CD4-positive, CD25-positive, alpha-beta regulatory T cell (primary cell): ENCODE measurements at regions not wholly inside any gene's neighbourhood (a gene's known extent, or its start where the extent isn't known, plus 50 kb on each side); places are given as distances from the start of the nearest gene placed in this dataset.
"Not testable (repeated sequence)": the region's sequence is repeated elsewhere in the genome, so short reads cannot be mapped to it uniquely, and the experiment has no call there.

ENCODE experiments used
- ATAC-seq, 2 donors: fragments of 150-1000 bp; cut with Tn5 transposase; one replicate each; pipeline ENCODE4 v1.10.0; 2021; ENCODE audit warnings: low read depth in 2 of 2, moderate number of reproducible peaks in 2 of 2, moderate library complexity in 1 of 2
- DNase-seq, 3 donors: peaks; one replicate each; pipeline versions ENCODE4 v3.0.0 to v3.0.0-alpha.2; 2012 to 2022; ENCODE audit warnings: mixed read lengths in 1 of 3
- H3K27ac ChIP-seq: one replicate; pipeline ENCODE4 v1.7.0; 2013; ENCODE audit warnings: mild to moderate bottlenecking, low read length; ENCODE audit not compliant: insufficient read depth, poor library complexity, severe bottlenecking
- H3K27me3 ChIP-seq: one replicate; pipeline ENCODE4 v1.7.0; 2013; ENCODE audit warnings: low read length; ENCODE audit not compliant: control insufficient read depth, insufficient read depth
- H3K36me3 ChIP-seq: one replicate; pipeline ENCODE4 v1.7.0; 2013; ENCODE audit warnings: mild to moderate bottlenecking, low read length, moderate library complexity; ENCODE audit not compliant: control insufficient read depth, insufficient read depth
- H3K4me1 ChIP-seq: 2 replicates; pipeline ENCODE4 v1.7.0; 2013; ENCODE audit warnings: mild to moderate bottlenecking, low read length; ENCODE audit not compliant: insufficient read depth, control insufficient read depth, poor library complexity, severe bottlenecking
- H3K4me3 ChIP-seq: one replicate; pipeline ENCODE4 v1.7.0; 2013; ENCODE audit warnings: low read depth, mild to moderate bottlenecking, low read length, moderate library complexity
- H3K9me3 ChIP-seq, 2 experiments: 1 replicate in 1 of 2; 2 replicates in 1 of 2; pipeline ENCODE4 v1.7.0; 2013; ENCODE audit warnings: low read length in 2 of 2, mild to moderate bottlenecking in 1 of 2, moderate library complexity in 1 of 2; ENCODE audit not compliant: control insufficient read depth in 2 of 2
- H3K27ac Mint-ChIP-seq, 3 donors: one replicate each; pipeline ENCODE4 v1.8.0; 2020 to 2022; ENCODE audit warnings: mild to moderate bottlenecking in 3 of 3, mixed read lengths in 3 of 3, moderate library complexity in 2 of 3
- H3K27me3 Mint-ChIP-seq: one replicate; pipeline ENCODE4 v1.8.0; 2022; ENCODE audit warnings: mild to moderate bottlenecking, mixed read lengths
- H3K36me3 Mint-ChIP-seq: one replicate; pipeline ENCODE4 v1.8.0; 2020; ENCODE audit warnings: mixed read lengths
- H3K4me1 Mint-ChIP-seq, 4 donors: one replicate each; pipeline ENCODE4 v1.8.0; 2020 to 2022; ENCODE audit warnings: mixed read lengths in 4 of 4, mild to moderate bottlenecking in 1 of 4
- H3K4me3 Mint-ChIP-seq, 4 donors: one replicate each; pipeline ENCODE4 v1.8.0; 2020 to 2022; ENCODE audit warnings: mild to moderate bottlenecking in 4 of 4, mixed read lengths in 4 of 4, moderate library complexity in 3 of 4
- H3K9me3 Mint-ChIP-seq, 7 donors: one replicate each; pipeline ENCODE4 v1.8.0; 2020 to 2022; ENCODE audit warnings: mixed read lengths in 7 of 7, mild to moderate bottlenecking in 3 of 7, moderate library complexity in 2 of 7

- not testable (repeated sequence) for H3K27ac ChIP-seq, H3K36me3 Mint-ChIP-seq, H3K9me3 Mint-ChIP-seq, DNase-seq, H3K9me3 ChIP-seq, H3K4me3 Mint-ChIP-seq, H3K27ac Mint-ChIP-seq, H3K36me3 ChIP-seq, H3K4me1 Mint-ChIP-seq, H3K4me3 ChIP-seq, H3K27me3 ChIP-seq, ATAC-seq, H3K4me1 ChIP-seq, H3K27me3 Mint-ChIP-seq
These were observed 4025.0 kb upstream of the TPTE start for GRCh38 chr21:6496356-6496755.

DNA sequence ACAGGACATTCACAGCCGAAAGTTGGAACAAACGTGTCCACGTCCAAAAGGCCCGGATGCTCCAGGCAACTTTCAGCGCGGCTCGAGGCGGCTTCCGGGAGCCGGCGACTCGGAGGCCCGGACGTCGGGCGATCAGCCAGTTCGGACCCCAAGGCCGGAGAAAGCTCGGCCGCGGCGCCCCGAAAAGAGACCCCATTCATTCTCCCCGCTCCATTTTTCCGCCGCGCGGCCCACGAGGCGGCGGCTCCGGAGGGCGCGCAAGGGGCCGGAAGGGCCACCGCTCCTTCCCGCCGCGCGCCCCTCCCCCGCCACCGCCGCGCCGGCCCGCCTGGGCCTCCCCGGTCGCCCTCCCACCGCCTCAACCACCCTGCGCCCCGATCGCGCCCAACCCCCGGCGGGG lies 4022.7 kb upstream of the TPTE start:
- not testable (repeated sequence) for H3K36me3 Mint-ChIP-seq, H3K27ac Mint-ChIP-seq

GRCh38 chr21:6499128-6499826 lies 4022.1 kb upstream of the TPTE start:
- not testable (repeated sequence) for H3K9me3 Mint-ChIP-seq, H3K36me3 ChIP-seq, H3K4me1 Mint-ChIP-seq, H3K4me3 Mint-ChIP-seq, H3K27me3 ChIP-seq, H3K27me3 Mint-ChIP-seq, H3K4me1 ChIP-seq, H3K27ac Mint-ChIP-seq, H3K4me3 ChIP-seq, H3K36me3 Mint-ChIP-seq, H3K9me3 ChIP-seq, H3K27ac ChIP-seq
- DNase-seq (peak in 2 of 3 donors; percentile 58 to 78), ATAC-seq (peak; percentile 88 to 92)

More for the DNA sequence above, 4022.7 kb upstream of the TPTE start:
- peak in 1 of 2 donors; percentile 3 for ATAC-seq
- not testable (repeated sequence) for H3K4me1 ChIP-seq, H3K36me3 ChIP-seq, H3K9me3 Mint-ChIP-seq, H3K27me3 ChIP-seq, H3K4me1 Mint-ChIP-seq, H3K4me3 ChIP-seq, H3K27me3 Mint-ChIP-seq, H3K9me3 ChIP-seq
- H3K4me3 Mint-ChIP-seq = peak overlapping the region in 2 of 4 donors; percentile 33 to 35
- DNase-seq = peak in 2 of 3 donors; percentile 4 to 6
- H3K27ac ChIP-seq = peak overlapping the region; percentile 57

DNA sequence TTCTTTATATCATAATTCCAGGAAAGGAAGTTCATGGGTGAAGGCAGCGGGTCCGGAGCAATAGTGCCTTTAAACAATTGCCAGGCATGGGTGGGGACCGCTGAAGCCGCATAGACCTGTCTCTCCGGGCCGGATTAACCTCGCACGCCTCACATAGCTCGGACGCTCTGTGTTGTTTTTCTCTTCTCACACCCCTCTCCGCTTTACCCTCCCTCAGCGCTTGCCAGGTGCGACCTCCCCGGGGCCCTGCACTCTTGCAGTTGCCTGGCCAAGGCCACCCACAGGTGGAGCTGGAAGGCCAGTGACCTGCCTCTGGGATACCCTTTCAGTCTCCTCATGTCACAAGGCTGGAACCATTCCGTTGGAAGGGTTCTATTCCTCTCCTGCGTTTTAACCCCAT lies 4021.5 kb upstream of the TPTE start:
- not testable (repeated sequence) for H3K4me1 ChIP-seq, H3K4me1 Mint-ChIP-seq, DNase-seq, H3K27me3 ChIP-seq, H3K36me3 Mint-ChIP-seq, H3K9me3 Mint-ChIP-seq, ATAC-seq, H3K4me3 Mint-ChIP-seq, H3K27ac Mint-ChIP-seq, H3K27ac ChIP-seq, H3K36me3 ChIP-seq, H3K27me3 Mint-ChIP-seq, H3K9me3 ChIP-seq, H3K4me3 ChIP-seq

GRCh38 chr21:6500681-6501080 lies 4020.7 kb upstream of the TPTE start:
- not testable (repeated sequence) for H3K36me3 ChIP-seq, H3K27me3 ChIP-seq, H3K27ac ChIP-seq, H3K9me3 Mint-ChIP-seq, H3K4me3 Mint-ChIP-seq, H3K4me3 ChIP-seq, H3K4me1 ChIP-seq, H3K27ac Mint-ChIP-seq, H3K36me3 Mint-ChIP-seq, H3K27me3 Mint-ChIP-seq, H3K9me3 ChIP-seq, DNase-seq, H3K4me1 Mint-ChIP-seq
- peak; percentile 40 to 47 for ATAC-seq

DNA sequence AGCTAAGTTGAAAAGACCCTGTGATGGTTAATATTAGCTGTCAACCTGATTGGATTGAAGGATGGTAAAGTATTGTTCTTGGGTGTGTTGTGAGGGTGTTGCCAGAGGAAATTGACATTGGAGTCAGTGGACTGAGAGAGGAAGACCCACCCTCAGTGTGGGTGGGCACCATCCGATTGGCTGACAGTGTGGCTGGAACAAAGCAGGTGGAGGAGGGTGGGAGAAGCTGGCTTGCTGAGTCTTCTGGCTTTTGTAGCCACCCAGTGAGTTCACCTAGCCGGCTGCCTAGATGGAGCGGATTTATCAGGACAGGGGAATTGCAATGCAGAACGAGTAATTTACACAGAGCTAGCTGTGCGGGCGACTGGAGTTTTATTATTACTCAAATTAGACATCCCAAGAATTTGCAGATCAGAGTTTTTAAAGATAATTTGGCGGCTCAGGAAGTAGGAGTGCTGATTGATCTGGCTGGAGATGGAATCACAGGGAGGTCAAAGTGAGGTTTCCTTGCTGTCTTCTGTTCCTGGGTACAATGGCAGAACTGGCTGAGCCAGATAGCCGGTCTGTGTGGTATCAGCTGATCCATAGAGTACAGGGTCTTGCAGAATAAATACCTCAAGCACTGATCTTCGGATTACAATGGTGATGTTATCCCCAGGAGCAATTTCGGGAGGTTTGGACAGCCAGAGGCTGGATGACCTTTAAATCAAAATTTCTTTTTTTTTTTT lies 4015.1 kb upstream of the TPTE start:
- not testable (repeated sequence) for H3K4me1 Mint-ChIP-seq, H3K27ac ChIP-seq, ATAC-seq, H3K4me3 ChIP-seq, H3K4me3 Mint-ChIP-seq, H3K9me3 Mint-ChIP-seq, H3K27ac Mint-ChIP-seq, H3K4me1 ChIP-seq, H3K36me3 ChIP-seq, H3K9me3 ChIP-seq, H3K27me3 Mint-ChIP-seq, H3K27me3 ChIP-seq, H3K36me3 Mint-ChIP-seq, DNase-seq

DNA sequence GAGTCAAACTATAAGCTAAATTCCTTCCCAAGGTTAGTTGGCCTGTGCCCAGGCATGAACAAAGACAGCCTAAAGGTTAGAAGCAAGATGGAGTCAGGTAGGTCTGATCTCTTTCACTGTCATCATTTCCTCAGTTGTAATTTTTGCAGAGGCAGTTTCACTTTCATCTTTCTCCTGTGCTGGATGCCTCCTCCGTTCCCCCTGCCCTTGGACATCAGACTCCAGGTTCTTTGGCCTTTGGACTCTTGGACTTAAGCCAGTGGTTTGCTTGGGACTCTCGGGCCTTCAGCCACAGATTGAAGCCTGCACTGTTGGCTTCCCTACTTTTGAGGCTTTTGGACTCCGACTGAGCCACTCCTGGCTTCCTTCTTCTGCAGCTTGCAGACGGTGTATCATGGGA lies 4013.8 kb upstream of the TPTE start:
- ATAC-seq, H3K27ac ChIP-seq, H3K27me3 Mint-ChIP-seq, H3K4me3 Mint-ChIP-seq, H3K4me3 ChIP-seq, H3K4me1 Mint-ChIP-seq, H3K36me3 ChIP-seq, H3K9me3 ChIP-seq, H3K27me3 ChIP-seq, H3K4me1 ChIP-seq, H3K27ac Mint-ChIP-seq, H3K36me3 Mint-ChIP-seq, DNase-seq, H3K9me3 Mint-ChIP-seq: not testable (repeated sequence)

DNA sequence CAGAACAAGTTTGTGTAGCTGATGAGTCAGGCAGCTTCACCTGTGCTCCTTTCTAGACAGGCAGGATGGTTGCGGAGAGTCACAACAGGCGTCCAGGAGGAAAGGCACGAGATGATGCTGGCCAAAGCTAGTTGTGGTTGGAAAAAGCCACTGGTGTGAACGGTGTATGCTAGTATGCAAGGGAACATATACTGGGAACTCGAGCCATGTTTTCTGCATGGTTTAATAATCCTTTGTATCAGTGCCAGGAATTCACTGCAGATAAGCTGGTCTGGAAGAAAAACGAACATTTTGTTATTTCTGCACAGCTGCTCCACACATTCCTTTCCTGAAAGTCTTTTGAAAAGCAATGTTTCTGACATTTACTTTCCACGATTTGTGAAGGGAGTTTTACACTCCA lies 3999.6 kb upstream of the TPTE start:
- H3K4me1 ChIP-seq, DNase-seq, H3K9me3 ChIP-seq, H3K4me1 Mint-ChIP-seq, H3K27me3 Mint-ChIP-seq, H3K4me3 Mint-ChIP-seq, H3K4me3 ChIP-seq, H3K36me3 Mint-ChIP-seq, H3K36me3 ChIP-seq, ATAC-seq, H3K9me3 Mint-ChIP-seq, H3K27ac Mint-ChIP-seq, H3K27me3 ChIP-seq, H3K27ac ChIP-seq: not testable (repeated sequence)
